ENCODE measurements at regions not wholly inside any gene's neighbourhood (a gene's known extent, or its start where the extent isn't known, plus 50 kb on each side); places are given as distances from the start of the nearest gene placed in this dataset.

- Histone ChIP-seq H3K36me3 (ENCODE audit: control insufficient read depth in 2 of 2, insufficient read depth in 2 of 2, low read length in 2 of 2) (no peaks in the 10 kb centered on the region), H3K9me3 (ENCODE audit: control insufficient read depth in 2 of 2, low read length in 2 of 2) (no peaks in the 10 kb centered on the region), H3K27me3 (ENCODE audit: control insufficient read depth in 1 of 2, insufficient read depth in 2 of 2, low read length in 2 of 2) (peaks cover 0 to 8% of the 10 kb centered on the region in 2 donors), H3K27ac (ENCODE audit: low read length) (no peak overlapping the region), H3K4me3 (ENCODE audit: low read length in 2 of 2) (no peak overlapping the region), H3K4me1 (ENCODE audit: control insufficient read depth, insufficient read depth, low read length) (no peaks in the 10 kb centered on the region), H3K9ac (ENCODE audit: low read length in 2 of 2) (no peak overlapping the region)
Observed at GRCh38 chr6:170112583-170112860, 178.4 kb downstream of the DLL1 start.

- no peak overlapping the region for H3K27ac ChIP-seq (ENCODE audit: low read length)
- no peaks in the 10 kb centered on the region for H3K36me3 ChIP-seq (ENCODE audit: control insufficient read depth in 2 of 2, insufficient read depth in 2 of 2, low read length in 2 of 2)
- no peak overlapping the region for H3K4me3 ChIP-seq (ENCODE audit: low read length in 2 of 2)
- no peaks in the 10 kb centered on the region for H3K4me1 ChIP-seq (ENCODE audit: control insufficient read depth, insufficient read depth, low read length)
- H3K27me3 ChIP-seq (ENCODE audit: control insufficient read depth in 1 of 2, insufficient read depth in 2 of 2, low read length in 2 of 2) = peaks cover 0 to 8% of the 10 kb centered on the region in 2 donors
- no peak overlapping the region for H3K9ac ChIP-seq (ENCODE audit: low read length in 2 of 2)
- H3K9me3 ChIP-seq (ENCODE audit: control insufficient read depth in 2 of 2, low read length in 2 of 2) = no peaks in the 10 kb centered on the region
Observed at GRCh38 chr6:170111816-170112582, 178.9 kb downstream of the DLL1 start.

GRCh38 chr6:170111141-170111664 lies 179.7 kb downstream of the DLL1 start:
- no peak overlapping the region for H3K4me3 ChIP-seq (ENCODE audit: low read length in 2 of 2)
- no peaks in the 10 kb centered on the region for H3K9me3 ChIP-seq (ENCODE audit: control insufficient read depth in 2 of 2, low read length in 2 of 2)
- H3K27ac ChIP-seq (ENCODE audit: low read length) = no peak overlapping the region
- H3K27me3 ChIP-seq (ENCODE audit: control insufficient read depth in 1 of 2, insufficient read depth in 2 of 2, low read length in 2 of 2) = peaks cover 0 to 8% of the 10 kb centered on the region in 2 donors
- H3K36me3 ChIP-seq (ENCODE audit: control insufficient read depth in 2 of 2, insufficient read depth in 2 of 2, low read length in 2 of 2) = no peaks in the 10 kb centered on the region
- H3K4me1 ChIP-seq (ENCODE audit: control insufficient read depth, insufficient read depth, low read length) = no peaks in the 10 kb centered on the region
- H3K9ac ChIP-seq (ENCODE audit: low read length in 2 of 2) = no peak overlapping the region

GRCh38 chr6:170110201-170111140 lies 180.4 kb downstream of the DLL1 start:
- H3K27me3 ChIP-seq (ENCODE audit: control insufficient read depth in 1 of 2, insufficient read depth in 2 of 2, low read length in 2 of 2) = peaks cover 0 to 8% of the 10 kb centered on the region in 2 donors
- H3K9me3 ChIP-seq (ENCODE audit: control insufficient read depth in 2 of 2, low read length in 2 of 2) = no peaks in the 10 kb centered on the region
- no peak overlapping the region for H3K9ac ChIP-seq (ENCODE audit: low read length in 2 of 2)
- H3K27ac ChIP-seq (ENCODE audit: low read length) = no peak overlapping the region
- no peak overlapping the region for H3K4me3 ChIP-seq (ENCODE audit: low read length in 2 of 2)
- H3K36me3 ChIP-seq (ENCODE audit: control insufficient read depth in 2 of 2, insufficient read depth in 2 of 2, low read length in 2 of 2) = no peaks in the 10 kb centered on the region
- H3K4me1 ChIP-seq (ENCODE audit: control insufficient read depth, insufficient read depth, low read length) = no peaks in the 10 kb centered on the region

GRCh38 chr6:170108890-170109587 lies 181.8 kb downstream of the DLL1 start:
- Histone ChIP-seq H3K27ac (ENCODE audit: low read length) (no peak overlapping the region), H3K4me3 (ENCODE audit: low read length in 2 of 2) (no peak overlapping the region), H3K36me3 (ENCODE audit: control insufficient read depth in 2 of 2, insufficient read depth in 2 of 2, low read length in 2 of 2) (no peaks in the 10 kb centered on the region), H3K27me3 (ENCODE audit: control insufficient read depth in 1 of 2, insufficient read depth in 2 of 2, low read length in 2 of 2) (peaks cover 0 to 4% of the 10 kb centered on the region in 2 donors), H3K4me1 (ENCODE audit: control insufficient read depth, insufficient read depth, low read length) (no peaks in the 10 kb centered on the region), H3K9me3 (ENCODE audit: control insufficient read depth in 2 of 2, low read length in 2 of 2) (no peaks in the 10 kb centered on the region), H3K9ac (ENCODE audit: low read length in 2 of 2) (no peak overlapping the region)

- Histone ChIP-seq H3K27me3 (ENCODE audit: control insufficient read depth in 1 of 2, insufficient read depth in 2 of 2, low read length in 2 of 2) (peaks cover 0 to 4% of the 10 kb centered on the region in 2 donors), H3K36me3 (ENCODE audit: control insufficient read depth in 2 of 2, insufficient read depth in 2 of 2, low read length in 2 of 2) (no peaks in the 10 kb centered on the region), H3K27ac (ENCODE audit: low read length) (no peak overlapping the region), H3K4me1 (ENCODE audit: control insufficient read depth, insufficient read depth, low read length) (no peaks in the 10 kb centered on the region), H3K9me3 (ENCODE audit: control insufficient read depth in 2 of 2, low read length in 2 of 2) (no peaks in the 10 kb centered on the region), H3K9ac (ENCODE audit: low read length in 2 of 2) (no peak overlapping the region), H3K4me3 (ENCODE audit: low read length in 2 of 2) (no peak overlapping the region)
Observed at GRCh38 chr6:170108456-170108855, 182.4 kb downstream of the DLL1 start.

GRCh38 chr6:170107606-170108222 lies 183.2 kb downstream of the DLL1 start:
- Histone ChIP-seq H3K27me3 (ENCODE audit: control insufficient read depth in 1 of 2, insufficient read depth in 2 of 2, low read length in 2 of 2) (peaks cover 0 to 4% of the 10 kb centered on the region in 2 donors), H3K9ac (ENCODE audit: low read length in 2 of 2) (no peak overlapping the region), H3K4me3 (ENCODE audit: low read length in 2 of 2) (no peak overlapping the region), H3K9me3 (ENCODE audit: control insufficient read depth in 2 of 2, low read length in 2 of 2) (no peaks in the 10 kb centered on the region), H3K4me1 (ENCODE audit: control insufficient read depth, insufficient read depth, low read length) (no peaks in the 10 kb centered on the region), H3K36me3 (ENCODE audit: control insufficient read depth in 2 of 2, insufficient read depth in 2 of 2, low read length in 2 of 2) (no peaks in the 10 kb centered on the region), H3K27ac (ENCODE audit: low read length) (no peak overlapping the region)

- H3K27me3 ChIP-seq (ENCODE audit: control insufficient read depth in 1 of 2, insufficient read depth in 2 of 2, low read length in 2 of 2) = peaks cover 0 to 4% of the 10 kb centered on the region in 2 donors
Observed at GRCh38 chr6:170106906-170107525, 183.9 kb downstream of the DLL1 start.

GRCh38 chr6:170102582-170103481 lies 188.0 kb downstream of the DLL1 start:
- H3K9me3 ChIP-seq (ENCODE audit: control insufficient read depth in 2 of 2, low read length in 2 of 2) = no peaks in the 10 kb centered on the region
- H3K27ac ChIP-seq (ENCODE audit: low read length) = no peak overlapping the region
- peaks cover 0 to under 1% of the 10 kb centered on the region in 2 donors for H3K27me3 ChIP-seq (ENCODE audit: control insufficient read depth in 1 of 2, insufficient read depth in 2 of 2, low read length in 2 of 2)
- H3K9ac ChIP-seq (ENCODE audit: low read length in 2 of 2) = no peak overlapping the region
- H3K4me1 ChIP-seq (ENCODE audit: control insufficient read depth, insufficient read depth, low read length) = no peaks in the 10 kb centered on the region
- H3K36me3 ChIP-seq (ENCODE audit: control insufficient read depth in 2 of 2, insufficient read depth in 2 of 2, low read length in 2 of 2) = no peaks in the 10 kb centered on the region
- no peak overlapping the region for H3K4me3 ChIP-seq (ENCODE audit: low read length in 2 of 2)

More at GRCh38 chr6:170106906-170107525, 183.9 kb downstream of the DLL1 start:
- no peak overlapping the region for H3K9ac ChIP-seq (ENCODE audit: low read length in 2 of 2)
- no peaks in the 10 kb centered on the region for H3K9me3 ChIP-seq (ENCODE audit: control insufficient read depth in 2 of 2, low read length in 2 of 2)
- H3K36me3 ChIP-seq (ENCODE audit: control insufficient read depth in 2 of 2, insufficient read depth in 2 of 2, low read length in 2 of 2) = no peaks in the 10 kb centered on the region
- H3K4me1 ChIP-seq (ENCODE audit: control insufficient read depth, insufficient read depth, low read length) = no peaks in the 10 kb centered on the region
- H3K4me3 ChIP-seq (ENCODE audit: low read length in 2 of 2) = no peak overlapping the region
- no peak overlapping the region for H3K27ac ChIP-seq (ENCODE audit: low read length)
